Kidney (tissue), 13 donors: ENCODE measurements at regions not wholly inside any gene's neighbourhood (a gene's known extent, or its start where the extent isn't known, plus 50 kb on each side); places are given as distances from the start of the nearest gene placed in this dataset.

Experiments used
- DNase-seq, 5 donors: peaks; one replicate each; pipeline ENCODE4 v3.0.0-alpha.2; 2013 to 2020
- FAIRE-seq: peaks from 2 replicates; lab custom pipeline; 2012; peaks lifted over from hg19 to GRCh38; lab: Jason Lieb, UNC
- H3K27ac ChIP-seq, 2 donors: one replicate each; pipeline ENCODE4 v1.7.0; 2013; ENCODE audit warnings: low read depth in 2 of 2, low read length in 2 of 2, inconsistent platforms in 1 of 2
- H3K27me3 ChIP-seq: one replicate; pipeline ENCODE4 v1.7.1; 2013; ENCODE audit warnings: low read length, inconsistent platforms; ENCODE audit not compliant: control insufficient read depth, insufficient read depth
- H3K36me3 ChIP-seq, 3 donors: one replicate each; pipeline versions ENCODE4 v1.7.0 to v1.7.1; 2013; ENCODE audit warnings: low read length in 3 of 3, control low read depth in 1 of 3, inconsistent platforms in 1 of 3; ENCODE audit not compliant: insufficient read depth in 3 of 3, control insufficient read depth in 2 of 3
- H3K4me1 ChIP-seq, 3 donors: one replicate each; pipeline versions ENCODE4 v1.7.0 to v1.7.1; 2013; ENCODE audit warnings: low read length in 3 of 3, inconsistent platforms in 1 of 3, low read depth in 1 of 3; ENCODE audit not compliant: control insufficient read depth in 2 of 3, insufficient read depth in 2 of 3
- H3K4me3 ChIP-seq, 3 donors: one replicate each; pipeline versions ENCODE4 v1.7.0 to v1.8.1; 2013; ENCODE audit warnings: low read length in 3 of 3, control low read depth in 1 of 3, inconsistent platforms in 1 of 3
- H3K9ac ChIP-seq, 3 donors: one replicate each; pipeline versions ENCODE4 v1.7.0 to v1.7.1; 2013; ENCODE audit warnings: low read length in 3 of 3, control low read depth in 1 of 3, inconsistent platforms in 1 of 3
- H3K9me3 ChIP-seq, 3 donors: one replicate each; pipeline versions ENCODE4 v1.7.0 to v1.7.1; 2013; ENCODE audit warnings: low read length in 3 of 3, control low read depth in 1 of 3, inconsistent platforms in 1 of 3; ENCODE audit not compliant: control insufficient read depth in 2 of 3, insufficient read depth in 1 of 3
- intact Hi-C: fragments of 100-400 bp; cut with DNase I; formaldehyde crosslinking; loops from one replicate; pipeline ENCODE4 v1.11.1; 2022
- TF ChIP-seq, protein P1 (sequence below): IDR thresholded peaks from 3 replicates; pipeline ENCODE4 v1.5.1; 2012; ENCODE audit warnings: mild to moderate bottlenecking, moderate library complexity, borderline replicate concordance; ENCODE audit not compliant: insufficient read depth; ENCODE audit errors: extremely low read depth
- donor health status: control.
- donor health status: control.
- donor health status: control.
- donor health status: control.
- donor health status: control.
- donor health status: DM: yes; HTN: yes; CAD: no.
- donor health status: Normal renal cell carcinoma (clear cell type).

DNA sequence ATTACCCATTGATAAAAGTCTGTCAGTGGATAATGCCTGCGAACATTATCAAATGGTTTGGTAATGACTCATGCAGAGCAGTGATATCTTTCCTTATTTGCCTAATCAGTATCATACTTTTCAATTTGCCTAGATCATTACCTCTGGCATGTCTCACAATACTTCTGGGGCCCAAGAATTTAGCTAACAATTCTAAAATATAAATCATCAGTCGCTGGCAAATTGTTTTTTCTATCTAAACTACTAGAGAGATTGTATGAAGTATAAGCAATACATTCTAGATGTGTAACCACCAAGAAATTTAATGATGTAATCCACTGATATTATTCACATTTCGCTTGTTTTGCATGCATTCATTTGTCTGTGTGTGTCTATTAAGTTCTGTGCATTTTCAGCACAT lies 191.2 kb upstream of the CDH19 start:
- FAIRE-seq (no peak), DNase-seq (no peak)
- no peaks in the 10 kb centered on the region for H3K36me3 ChIP-seq
- no peak overlapping the region for H3K4me3 ChIP-seq
- no peak overlapping the region for H3K27ac ChIP-seq
- no peaks in the 10 kb centered on the region for H3K27me3 ChIP-seq
- no peaks in the 10 kb centered on the region for H3K4me1 ChIP-seq
- intact Hi-C loops = no loop called here
- no peak overlapping the region for H3K9ac ChIP-seq
- H3K9me3 ChIP-seq = no peaks in the 10 kb centered on the region
- TF ChIP-seq, protein P1, sequence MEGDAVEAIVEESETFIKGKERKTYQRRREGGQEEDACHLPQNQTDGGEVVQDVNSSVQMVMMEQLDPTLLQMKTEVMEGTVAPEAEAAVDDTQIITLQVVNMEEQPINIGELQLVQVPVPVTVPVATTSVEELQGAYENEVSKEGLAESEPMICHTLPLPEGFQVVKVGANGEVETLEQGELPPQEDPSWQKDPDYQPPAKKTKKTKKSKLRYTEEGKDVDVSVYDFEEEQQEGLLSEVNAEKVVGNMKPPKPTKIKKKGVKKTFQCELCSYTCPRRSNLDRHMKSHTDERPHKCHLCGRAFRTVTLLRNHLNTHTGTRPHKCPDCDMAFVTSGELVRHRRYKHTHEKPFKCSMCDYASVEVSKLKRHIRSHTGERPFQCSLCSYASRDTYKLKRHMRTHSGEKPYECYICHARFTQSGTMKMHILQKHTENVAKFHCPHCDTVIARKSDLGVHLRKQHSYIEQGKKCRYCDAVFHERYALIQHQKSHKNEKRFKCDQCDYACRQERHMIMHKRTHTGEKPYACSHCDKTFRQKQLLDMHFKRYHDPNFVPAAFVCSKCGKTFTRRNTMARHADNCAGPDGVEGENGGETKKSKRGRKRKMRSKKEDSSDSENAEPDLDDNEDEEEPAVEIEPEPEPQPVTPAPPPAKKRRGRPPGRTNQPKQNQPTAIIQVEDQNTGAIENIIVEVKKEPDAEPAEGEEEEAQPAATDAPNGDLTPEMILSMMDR = no peak

DNA sequence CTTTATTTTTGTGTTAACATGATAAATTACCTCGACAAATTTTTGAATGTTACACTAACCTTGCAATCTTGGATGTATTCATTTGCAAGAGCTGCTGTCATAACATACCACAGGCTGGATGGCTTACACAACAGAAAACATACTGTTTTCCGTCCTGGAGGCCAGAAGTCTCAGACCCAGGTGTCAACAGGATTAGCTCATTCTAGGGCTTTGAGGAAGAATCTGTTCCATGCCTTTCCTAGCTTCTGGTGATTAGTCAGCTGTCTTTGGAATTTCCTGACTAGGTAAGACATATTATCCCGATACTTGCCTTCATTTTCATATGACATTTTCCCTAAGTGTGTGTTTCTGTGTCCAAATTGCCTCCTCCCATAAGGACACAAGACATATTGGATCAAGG lies 188.6 kb upstream of the CDH19 start:
- DNase-seq (no peak), FAIRE-seq (no peak)
- Histone ChIP-seq H3K36me3 (no peaks in the 10 kb centered on the region), H3K9me3 (no peaks in the 10 kb centered on the region), H3K27ac (no peak overlapping the region), H3K4me3 (no peak overlapping the region), H3K27me3 (no peaks in the 10 kb centered on the region), H3K4me1 (no peaks in the 10 kb centered on the region), H3K9ac (no peak overlapping the region)
- TF ChIP-seq, protein P1 = no peak
- intact Hi-C loops = no loop called here

DNA sequence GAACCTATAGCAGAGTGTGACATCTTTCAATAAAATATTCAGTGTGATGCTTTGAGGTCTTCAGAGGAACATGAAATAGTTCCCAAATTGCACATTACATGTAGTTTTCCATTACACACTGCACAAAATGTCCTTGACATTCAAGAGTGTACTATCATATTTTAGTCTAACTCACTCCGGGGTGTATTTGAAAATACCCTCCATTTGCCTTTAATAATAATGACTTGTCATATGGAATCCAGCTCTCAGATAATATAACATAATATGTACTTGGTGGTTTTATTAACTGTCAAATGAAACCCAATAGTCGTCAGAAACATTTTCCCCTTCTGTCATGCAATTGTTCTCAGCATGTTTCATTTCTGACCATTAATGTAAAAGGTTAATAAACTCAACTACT lies 176.7 kb upstream of the CDH19 start:
- H3K9me3 ChIP-seq = no peaks in the 10 kb centered on the region
- H3K36me3 ChIP-seq = no peaks in the 10 kb centered on the region
- no peaks in the 10 kb centered on the region for H3K27me3 ChIP-seq
- H3K4me3 ChIP-seq = no peak overlapping the region
- FAIRE-seq (no peak), DNase-seq (no peak)
- TF ChIP-seq, protein P1 = no peak
- H3K27ac ChIP-seq = no peak overlapping the region
- intact Hi-C loops = no loop called here
- no peak overlapping the region for H3K9ac ChIP-seq
- H3K4me1 ChIP-seq = no peaks in the 10 kb centered on the region

DNA sequence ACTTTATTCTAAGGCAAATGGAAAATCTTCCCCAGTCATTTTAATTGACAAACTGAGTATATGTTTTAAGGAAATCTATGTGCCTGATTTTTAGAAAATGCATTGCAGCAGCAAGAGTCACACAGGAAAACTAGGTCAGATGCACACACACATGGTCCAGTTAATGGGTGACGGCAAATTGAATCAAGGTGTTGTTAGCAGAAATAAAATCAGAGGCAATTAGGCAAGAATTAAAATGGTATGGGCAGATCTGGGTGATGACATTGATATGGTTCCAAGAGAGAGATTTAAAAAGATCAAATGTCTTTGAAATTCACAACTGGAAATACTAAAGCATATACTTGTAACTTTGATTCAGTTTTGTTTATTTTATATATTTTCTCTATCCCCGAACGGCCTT lies 174.2 kb upstream of the CDH19 start:
- Histone ChIP-seq H3K36me3 (no peaks in the 10 kb centered on the region), H3K9ac (no peak overlapping the region), H3K4me3 (no peak overlapping the region), H3K9me3 (no peaks in the 10 kb centered on the region), H3K27ac (no peak overlapping the region), H3K27me3 (no peaks in the 10 kb centered on the region), H3K4me1 (no peaks in the 10 kb centered on the region)
- intact Hi-C loops = no loop called here
- TF ChIP-seq, protein P1 = no peak
- DNase-seq = no peak
- no peak for FAIRE-seq
